ENCODE measurements at regions not wholly inside any gene's neighbourhood (a gene's known extent, or its start where the extent isn't known, plus 50 kb on each side); places are given as distances from the start of the nearest gene placed in this dataset.

DNA sequence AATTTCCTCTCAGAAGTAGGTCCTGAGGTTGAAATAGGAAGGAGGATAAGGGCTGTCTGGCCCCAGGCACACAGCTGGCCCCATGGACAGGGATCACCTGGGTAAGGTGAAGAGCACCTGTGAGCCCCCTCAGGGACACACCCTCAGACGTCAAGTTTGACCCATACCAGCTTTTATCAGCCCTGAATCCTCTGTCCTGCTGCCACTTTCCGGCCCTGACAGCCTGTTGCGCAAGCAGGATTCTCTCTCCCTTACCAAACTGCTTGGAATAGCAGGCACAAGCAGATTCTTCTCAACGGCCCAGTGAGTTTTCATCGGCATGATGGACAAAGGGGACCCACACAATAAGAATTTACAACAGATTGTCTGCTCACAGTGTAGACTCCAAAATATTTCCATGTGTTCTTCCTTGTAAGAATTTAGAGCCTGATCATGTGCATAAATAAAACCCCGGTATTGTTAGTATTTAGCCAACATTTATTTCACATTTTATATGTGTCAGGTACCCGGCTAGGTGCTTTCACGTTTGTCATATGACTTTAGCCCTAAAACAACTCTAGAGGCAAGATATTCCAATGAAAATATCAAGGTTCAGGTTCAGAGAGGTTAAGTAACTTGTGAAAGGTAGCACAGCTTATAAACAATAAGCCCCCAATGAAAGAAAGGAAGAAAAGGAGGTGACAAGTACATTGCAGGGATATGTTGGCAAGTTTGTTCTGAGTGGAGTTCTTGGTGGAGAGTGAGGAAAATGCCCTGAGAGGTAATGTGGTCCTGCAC, 107.2 kb upstream of the KIT start:
- Histone ChIP-seq H3K4me2 (ENCODE audit: insufficient read depth, low read length) (no peak overlapping the region), H3K9me3 (ENCODE audit: insufficient read depth, low read length, severe bottlenecking) (no peaks in the 10 kb centered on the region), H3K36me3 (ENCODE audit: insufficient read depth, low read length) (no peaks in the 10 kb centered on the region), H3K27ac (ENCODE audit: low read length) (no peak overlapping the region), H3K9ac (ENCODE audit: low read depth, low read length) (no peak overlapping the region), H3K4me1 (ENCODE audit: insufficient read depth, low read length) (no peaks in the 10 kb centered on the region), H3K4me3 (ENCODE audit: low read depth in 1 of 2, low read length in 2 of 2) (no peak overlapping the region), H2AFZ (ENCODE audit: low read depth, low read length) (no peak overlapping the region), H3K79me2 (ENCODE audit: insufficient read depth, low read length) (no peaks in the 10 kb centered on the region), H3K27me3 (ENCODE audit: insufficient read depth, low read length, poor library complexity) (no peaks in the 10 kb centered on the region), H4K20me1 (ENCODE audit: insufficient read depth, low read length) (no peaks in the 10 kb centered on the region)
- ATAC-seq (ENCODE audit: insufficient read depth, low read depth): no peak
- TF ChIP-seq, protein P1, sequence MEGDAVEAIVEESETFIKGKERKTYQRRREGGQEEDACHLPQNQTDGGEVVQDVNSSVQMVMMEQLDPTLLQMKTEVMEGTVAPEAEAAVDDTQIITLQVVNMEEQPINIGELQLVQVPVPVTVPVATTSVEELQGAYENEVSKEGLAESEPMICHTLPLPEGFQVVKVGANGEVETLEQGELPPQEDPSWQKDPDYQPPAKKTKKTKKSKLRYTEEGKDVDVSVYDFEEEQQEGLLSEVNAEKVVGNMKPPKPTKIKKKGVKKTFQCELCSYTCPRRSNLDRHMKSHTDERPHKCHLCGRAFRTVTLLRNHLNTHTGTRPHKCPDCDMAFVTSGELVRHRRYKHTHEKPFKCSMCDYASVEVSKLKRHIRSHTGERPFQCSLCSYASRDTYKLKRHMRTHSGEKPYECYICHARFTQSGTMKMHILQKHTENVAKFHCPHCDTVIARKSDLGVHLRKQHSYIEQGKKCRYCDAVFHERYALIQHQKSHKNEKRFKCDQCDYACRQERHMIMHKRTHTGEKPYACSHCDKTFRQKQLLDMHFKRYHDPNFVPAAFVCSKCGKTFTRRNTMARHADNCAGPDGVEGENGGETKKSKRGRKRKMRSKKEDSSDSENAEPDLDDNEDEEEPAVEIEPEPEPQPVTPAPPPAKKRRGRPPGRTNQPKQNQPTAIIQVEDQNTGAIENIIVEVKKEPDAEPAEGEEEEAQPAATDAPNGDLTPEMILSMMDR (IDR thresholded peaks at IDR 0.05; ENCODE audit: borderline replicate concordance, extremely low read depth, low read length, poor library complexity, severe bottlenecking): no peak
- TF ChIP-seq EZH2 (IDR thresholded peaks at IDR 0.05; ENCODE audit: borderline replicate concordance, low read depth, low read length, severe bottlenecking): no peak
- DNase-seq: no peak

DNA sequence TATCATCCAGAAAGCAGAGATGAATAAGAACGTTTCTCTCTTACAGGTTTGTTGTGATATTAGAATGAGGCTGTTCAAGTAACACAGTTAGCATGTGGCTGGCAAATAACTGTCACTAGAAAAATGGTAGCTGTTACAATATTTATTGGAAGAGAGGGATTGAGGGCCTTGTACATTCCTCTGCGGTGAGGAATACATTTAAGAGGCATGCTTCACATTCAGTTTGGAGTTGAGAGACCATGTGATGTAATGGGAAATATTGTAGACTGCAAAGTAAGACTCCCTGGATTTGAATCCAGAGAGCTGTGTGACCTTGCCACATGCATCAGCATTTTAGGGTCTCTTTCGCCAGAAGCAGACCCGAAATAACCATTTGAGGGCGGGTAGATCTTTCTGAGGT, 104.8 kb upstream of the KIT start:
- Histone ChIP-seq H3K27me3 (ENCODE audit: insufficient read depth, low read length, poor library complexity) (no peaks in the 10 kb centered on the region), H3K79me2 (ENCODE audit: insufficient read depth, low read length) (no peaks in the 10 kb centered on the region), H3K36me3 (ENCODE audit: insufficient read depth, low read length) (no peaks in the 10 kb centered on the region), H3K9ac (ENCODE audit: low read depth, low read length) (no peak overlapping the region), H4K20me1 (ENCODE audit: insufficient read depth, low read length) (no peaks in the 10 kb centered on the region), H3K27ac (ENCODE audit: low read length) (no peak overlapping the region), H3K9me3 (ENCODE audit: insufficient read depth, low read length, severe bottlenecking) (no peaks in the 10 kb centered on the region), H3K4me3 (ENCODE audit: low read depth in 1 of 2, low read length in 2 of 2) (no peak overlapping the region), H3K4me1 (ENCODE audit: insufficient read depth, low read length) (no peaks in the 10 kb centered on the region), H2AFZ (ENCODE audit: low read depth, low read length) (no peak overlapping the region), H3K4me2 (ENCODE audit: insufficient read depth, low read length) (no peak overlapping the region)
- ATAC-seq (ENCODE audit: insufficient read depth, low read depth) (no peak), DNase-seq (no peak)
- TF ChIP-seq EZH2 (IDR thresholded peaks at IDR 0.05; ENCODE audit: borderline replicate concordance, low read depth, low read length, severe bottlenecking): no peak
- TF ChIP-seq, protein P1 (IDR thresholded peaks at IDR 0.05; ENCODE audit: borderline replicate concordance, extremely low read depth, low read length, poor library complexity, severe bottlenecking): no peak

DNA sequence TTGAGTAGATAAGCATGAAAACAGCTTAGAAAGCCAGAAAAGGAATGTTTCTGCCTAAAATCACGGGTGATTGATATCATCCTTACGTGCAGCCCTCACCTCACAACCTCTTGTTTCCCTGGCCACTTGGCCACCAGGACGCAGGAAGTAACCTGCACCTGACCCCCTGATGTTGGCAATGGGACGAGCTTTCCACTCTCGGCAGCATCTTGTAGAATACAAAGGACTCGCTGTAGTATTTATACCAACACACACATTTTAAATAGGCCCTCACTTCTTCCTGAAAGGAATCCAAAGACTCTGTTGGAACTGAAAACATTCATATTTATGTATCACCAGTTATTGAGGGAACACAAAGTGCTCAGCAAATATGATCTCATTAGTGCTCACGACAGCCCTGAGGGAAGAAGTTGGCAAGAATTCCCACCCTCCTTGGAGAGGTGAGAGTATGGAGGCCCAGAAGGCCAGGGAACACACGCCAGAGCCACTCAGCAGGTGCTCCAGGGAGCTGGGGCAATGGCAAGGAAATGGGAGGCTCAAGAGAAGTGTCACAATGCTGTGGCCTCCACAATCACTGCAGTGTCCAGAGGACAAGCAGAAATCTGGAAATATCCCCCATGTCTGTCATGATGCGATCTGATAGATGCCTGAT, 103.3 kb upstream of the KIT start:
- ATAC-seq (ENCODE audit: insufficient read depth, low read depth) (no peak), DNase-seq (no peak)
- no peaks in the 10 kb centered on the region for H3K27me3 ChIP-seq (ENCODE audit: insufficient read depth, low read length, poor library complexity)
- H4K20me1 ChIP-seq (ENCODE audit: insufficient read depth, low read length): no peaks in the 10 kb centered on the region
- H3K4me1 ChIP-seq (ENCODE audit: insufficient read depth, low read length): no peaks in the 10 kb centered on the region
- no peaks in the 10 kb centered on the region for H3K9me3 ChIP-seq (ENCODE audit: insufficient read depth, low read length, severe bottlenecking)
- no peaks in the 10 kb centered on the region for H3K79me2 ChIP-seq (ENCODE audit: insufficient read depth, low read length)
- no peak overlapping the region for H3K27ac ChIP-seq (ENCODE audit: low read length)
- H3K36me3 ChIP-seq (ENCODE audit: insufficient read depth, low read length): no peaks in the 10 kb centered on the region
- H3K9ac ChIP-seq (ENCODE audit: low read depth, low read length): no peak overlapping the region
- H3K4me2 ChIP-seq (ENCODE audit: insufficient read depth, low read length): no peak overlapping the region
- no peak overlapping the region for H2AFZ ChIP-seq (ENCODE audit: low read depth, low read length)
- no peak for TF ChIP-seq EZH2 (IDR thresholded peaks at IDR 0.05; ENCODE audit: borderline replicate concordance, low read depth, low read length, severe bottlenecking)
- TF ChIP-seq, protein P1 (IDR thresholded peaks at IDR 0.05; ENCODE audit: borderline replicate concordance, extremely low read depth, low read length, poor library complexity, severe bottlenecking): no peak
- H3K4me3 ChIP-seq (ENCODE audit: low read depth in 1 of 2, low read length in 2 of 2): no peak overlapping the region
